Panc1 (cell line): ENCODE measurements at regions not wholly inside any gene's neighbourhood (a gene's known extent, or its start where the extent isn't known, plus 50 kb on each side); places are given as distances from the start of the nearest gene placed in this dataset.

ENCODE experiments used
- ATAC-seq: fragments of 200-7000 bp; cut with Tn5 transposase; 2 replicates; pipeline ENCODE4 v1.9.1; 2020; ENCODE audit warnings: mild to moderate bottlenecking, moderate library complexity
- BruUV-seq: library from RNA; stranded (reverse); fragments of 400-500 nt; replicated peaks from 2 replicates; lab custom pipeline; 2021; lab: Mats Ljungman, UMichigan
- CTCF ChIA-PET: fragments of 300-600 bp; sonication (Branson Sonifier 250); formaldehyde crosslinking; loops from one replicate; lab custom pipeline; 2022; ENCODE audit warnings: antibody characterized with exemption; lab: Charles Lee
- POLR2A ChIA-PET: fragments of 300-600 bp; sonication (Branson Sonifier 250); formaldehyde crosslinking; loops from one replicate; lab custom pipeline; 2022; ENCODE audit warnings: antibody characterized with exemption; lab: Charles Lee
- DNase-seq: peaks from one replicate; pipeline ENCODE4 v3.0.0-alpha.2; 2010; ENCODE audit warnings: low read depth, low spot score
- H3K27ac ChIP-seq: 2 replicates; pipeline ENCODE4 v1.5.1; 2011; ENCODE audit warnings: mild to moderate bottlenecking, low read length, inconsistent platforms
- H3K27me3 ChIP-seq: fragments of 200-500 bp; sonication (Bioruptor generic); 2 replicates; pipeline ENCODE4 v1.6.0; 2014; ENCODE audit warnings: low read length, inconsistent platforms; ENCODE audit not compliant: control insufficient read depth, insufficient read depth
- H3K36me3 ChIP-seq: fragments of 200-500 bp; sonication (Bioruptor generic); 2 replicates; pipeline ENCODE4 v1.5.1; 2014; ENCODE audit warnings: inconsistent platforms, mild to moderate bottlenecking, low read length, moderate library complexity; ENCODE audit not compliant: control insufficient read depth, insufficient read depth
- H3K4me1 ChIP-seq: 2 replicates; pipeline ENCODE4 v1.5.1; 2011; ENCODE audit warnings: inconsistent platforms, mild to moderate bottlenecking, low read length, moderate library complexity; ENCODE audit not compliant: control insufficient read depth, insufficient read depth
- H3K4me3 ChIP-seq, 2 experiments: 2 replicates each; pipeline ENCODE4 v1.5.1; 2011 to 2012; ENCODE audit warnings: low read depth in 2 of 2, low read length in 2 of 2, mild to moderate bottlenecking in 2 of 2, inconsistent platforms in 1 of 2, moderate library complexity in 1 of 2
- H3K9me3 ChIP-seq: fragments of 200-500 bp; sonication (Bioruptor generic); 2 replicates; pipeline ENCODE4 v1.5.1; 2014; ENCODE audit warnings: low read depth, mild to moderate bottlenecking, inconsistent platforms, low read length, moderate library complexity; ENCODE audit not compliant: control insufficient read depth, insufficient read depth
- POLR2AphosphoS5 ChIP-seq: IDR thresholded peaks from 2 replicates; pipeline ENCODE4 v1.6.1; 2012; ENCODE audit warnings: mild to moderate bottlenecking, low read depth, low read length, moderate library complexity
- SIN3A ChIP-seq: IDR thresholded peaks from 2 replicates; pipeline ENCODE4 v1.6.1; 2012; ENCODE audit warnings: low read depth, mild to moderate bottlenecking, low read length, moderate library complexity, borderline replicate concordance; ENCODE audit not compliant: insufficient read depth
- TCF7L2 ChIP-seq: IDR thresholded peaks from 2 replicates; pipeline ENCODE4 v1.6.1; 2011; ENCODE audit warnings: mild to moderate bottlenecking, low read depth, low read length, inconsistent platforms
- in situ Hi-C: cut with HindIII; loops from 2 replicates; pipeline ENCODE4 v1.10.0; 2016; ENCODE audit warnings: low sequenced_read_pairs, low pct_unique_long_range_greater_than_20kb
- intact Hi-C: fragments of 100-400 bp; cut with micrococcal nuclease; formaldehyde crosslinking; loops from one replicate; pipeline ENCODE4 v1.10.0; 2022; ENCODE audit not compliant: unreplicated experiment
- TF ChIP-seq, protein P1 (sequence below): fragments of 450-650 bp; IDR thresholded peaks from 2 replicates; pipeline ENCODE4 v1.5.1; 2017; ENCODE audit warnings: mild to moderate bottlenecking
- TF ChIP-seq, protein P2 (sequence below), 2 experiments: IDR thresholded peaks; 2 replicates each; pipeline ENCODE4 v1.6.1; 2011 to 2012; ENCODE audit warnings: low read depth in 2 of 2, control low read depth in 1 of 2, low read length in 1 of 2, mild to moderate bottlenecking in 1 of 2, moderate library complexity in 1 of 2; ENCODE audit not compliant: insufficient read depth in 1 of 2

DNA sequence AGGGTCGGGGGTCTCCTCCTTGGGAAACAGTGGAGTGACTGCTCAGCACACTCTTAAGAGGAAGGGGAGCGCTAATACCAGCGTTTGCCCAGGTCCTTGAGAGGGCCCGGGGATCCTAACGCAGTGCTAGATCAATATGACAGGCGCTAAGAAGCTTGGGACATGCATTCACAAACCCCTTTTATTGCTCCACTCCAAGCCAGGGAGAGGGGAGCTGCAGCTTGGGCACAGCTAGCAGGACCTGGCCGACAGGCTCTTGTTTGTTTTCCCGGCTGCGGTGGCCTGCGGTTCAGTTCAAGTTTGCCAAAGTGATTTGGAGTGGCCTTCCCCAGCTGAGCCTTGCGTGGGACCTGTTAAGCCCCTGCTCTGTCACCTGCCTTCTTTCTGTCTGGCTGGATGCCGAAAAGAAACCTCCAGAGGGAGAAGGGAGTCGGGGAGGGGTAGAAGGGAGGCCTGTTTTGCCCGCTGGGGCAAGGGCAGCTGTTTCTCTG lies 152.1 kb downstream of the GLI2 start:
- Histone ChIP-seq H3K9me3 (no peaks in the 10 kb centered on the region), H3K27me3 (no peaks in the 10 kb centered on the region), H3K27ac (no peak overlapping the region), H3K36me3 (no peaks in the 10 kb centered on the region), H3K4me1 (no peaks in the 10 kb centered on the region), H3K4me3 (no peak overlapping the region)
- in situ Hi-C loops = no loop called here
- TF ChIP-seq, protein P1, sequence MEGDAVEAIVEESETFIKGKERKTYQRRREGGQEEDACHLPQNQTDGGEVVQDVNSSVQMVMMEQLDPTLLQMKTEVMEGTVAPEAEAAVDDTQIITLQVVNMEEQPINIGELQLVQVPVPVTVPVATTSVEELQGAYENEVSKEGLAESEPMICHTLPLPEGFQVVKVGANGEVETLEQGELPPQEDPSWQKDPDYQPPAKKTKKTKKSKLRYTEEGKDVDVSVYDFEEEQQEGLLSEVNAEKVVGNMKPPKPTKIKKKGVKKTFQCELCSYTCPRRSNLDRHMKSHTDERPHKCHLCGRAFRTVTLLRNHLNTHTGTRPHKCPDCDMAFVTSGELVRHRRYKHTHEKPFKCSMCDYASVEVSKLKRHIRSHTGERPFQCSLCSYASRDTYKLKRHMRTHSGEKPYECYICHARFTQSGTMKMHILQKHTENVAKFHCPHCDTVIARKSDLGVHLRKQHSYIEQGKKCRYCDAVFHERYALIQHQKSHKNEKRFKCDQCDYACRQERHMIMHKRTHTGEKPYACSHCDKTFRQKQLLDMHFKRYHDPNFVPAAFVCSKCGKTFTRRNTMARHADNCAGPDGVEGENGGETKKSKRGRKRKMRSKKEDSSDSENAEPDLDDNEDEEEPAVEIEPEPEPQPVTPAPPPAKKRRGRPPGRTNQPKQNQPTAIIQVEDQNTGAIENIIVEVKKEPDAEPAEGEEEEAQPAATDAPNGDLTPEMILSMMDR = no peak
- TF ChIP-seq TCF7L2 (no peak), SIN3A (no peak), POLR2AphosphoS5 (no peak)
- TF ChIP-seq, protein P2, sequence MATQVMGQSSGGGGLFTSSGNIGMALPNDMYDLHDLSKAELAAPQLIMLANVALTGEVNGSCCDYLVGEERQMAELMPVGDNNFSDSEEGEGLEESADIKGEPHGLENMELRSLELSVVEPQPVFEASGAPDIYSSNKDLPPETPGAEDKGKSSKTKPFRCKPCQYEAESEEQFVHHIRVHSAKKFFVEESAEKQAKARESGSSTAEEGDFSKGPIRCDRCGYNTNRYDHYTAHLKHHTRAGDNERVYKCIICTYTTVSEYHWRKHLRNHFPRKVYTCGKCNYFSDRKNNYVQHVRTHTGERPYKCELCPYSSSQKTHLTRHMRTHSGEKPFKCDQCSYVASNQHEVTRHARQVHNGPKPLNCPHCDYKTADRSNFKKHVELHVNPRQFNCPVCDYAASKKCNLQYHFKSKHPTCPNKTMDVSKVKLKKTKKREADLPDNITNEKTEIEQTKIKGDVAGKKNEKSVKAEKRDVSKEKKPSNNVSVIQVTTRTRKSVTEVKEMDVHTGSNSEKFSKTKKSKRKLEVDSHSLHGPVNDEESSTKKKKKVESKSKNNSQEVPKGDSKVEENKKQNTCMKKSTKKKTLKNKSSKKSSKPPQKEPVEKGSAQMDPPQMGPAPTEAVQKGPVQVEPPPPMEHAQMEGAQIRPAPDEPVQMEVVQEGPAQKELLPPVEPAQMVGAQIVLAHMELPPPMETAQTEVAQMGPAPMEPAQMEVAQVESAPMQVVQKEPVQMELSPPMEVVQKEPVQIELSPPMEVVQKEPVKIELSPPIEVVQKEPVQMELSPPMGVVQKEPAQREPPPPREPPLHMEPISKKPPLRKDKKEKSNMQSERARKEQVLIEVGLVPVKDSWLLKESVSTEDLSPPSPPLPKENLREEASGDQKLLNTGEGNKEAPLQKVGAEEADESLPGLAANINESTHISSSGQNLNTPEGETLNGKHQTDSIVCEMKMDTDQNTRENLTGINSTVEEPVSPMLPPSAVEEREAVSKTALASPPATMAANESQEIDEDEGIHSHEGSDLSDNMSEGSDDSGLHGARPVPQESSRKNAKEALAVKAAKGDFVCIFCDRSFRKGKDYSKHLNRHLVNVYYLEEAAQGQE (IDR thresholded peaks at IDR 0.05; ENCODE audit: insufficient read depth in 1 of 2, low read depth in 2 of 2, low read length in 1 of 2) = no peak
- BruUV-seq = no TSS peak
- ChIA-PET POLR2A (no interaction called here), CTCF (no interaction called here)
- ATAC-seq (no peak), DNase-seq (no peak)
- intact Hi-C loops = no loop called here

DNA sequence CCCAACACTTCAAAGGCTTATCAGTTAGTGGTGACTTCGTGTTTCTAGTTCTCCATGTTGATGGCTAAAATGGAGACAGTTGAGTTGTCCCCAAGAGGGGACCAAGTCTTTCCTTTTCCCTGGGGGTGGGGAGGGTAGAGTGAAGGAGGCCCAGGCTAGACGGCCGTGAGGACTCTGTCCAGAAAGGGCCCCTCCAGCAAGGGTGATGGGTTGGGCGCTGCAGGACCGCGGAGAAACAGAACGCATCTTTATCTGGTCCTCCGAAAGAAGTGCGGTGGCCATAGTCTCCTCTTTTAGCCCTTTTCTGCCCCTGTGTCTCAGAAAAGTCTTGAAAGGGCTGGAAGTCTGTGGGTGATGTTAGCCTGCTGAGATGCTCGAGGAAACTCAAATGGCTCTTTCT lies 153.2 kb downstream of the GLI2 start:
- DNase-seq = no peak
- in situ Hi-C loops = no loop called here
- no peak for ATAC-seq
- no peaks in the 10 kb centered on the region for H3K36me3 ChIP-seq
- ChIA-PET CTCF (no interaction called here), POLR2A (no interaction called here)
- H3K4me1 ChIP-seq = no peaks in the 10 kb centered on the region
- H3K4me3 ChIP-seq = no peak overlapping the region
- no peaks in the 10 kb centered on the region for H3K27me3 ChIP-seq
- no peak overlapping the region for H3K27ac ChIP-seq
- no TSS peak for BruUV-seq
- TF ChIP-seq SIN3A (no peak), POLR2AphosphoS5 (no peak), TCF7L2 (no peak)
- TF ChIP-seq, protein P2 (IDR thresholded peaks at IDR 0.05; ENCODE audit: insufficient read depth in 1 of 2, low read depth in 2 of 2, low read length in 1 of 2) = no peak
- TF ChIP-seq, protein P1 = no peak
- no peaks in the 10 kb centered on the region for H3K9me3 ChIP-seq
- intact Hi-C loops = no loop called here
